Panc1 (cell line): ENCODE measurements at regions not wholly inside any gene's neighbourhood (a gene's known extent, or its start where the extent isn't known, plus 50 kb on each side); places are given as distances from the start of the nearest gene placed in this dataset.
"Not testable (repeated sequence)": the region's sequence is repeated elsewhere in the genome, so short reads cannot be mapped to it uniquely, and the experiment has no call there.

Experiments
- ATAC-seq: fragments of 200-7000 bp; cut with Tn5 transposase; 2 replicates; pipeline ENCODE4 v1.9.1; 2020; ENCODE audit warnings: mild to moderate bottlenecking, moderate library complexity
- BruUV-seq: library from RNA; stranded (reverse); fragments of 400-500 nt; replicated peaks from 2 replicates; lab custom pipeline; 2021; lab: Mats Ljungman, UMichigan
- CTCF ChIA-PET: fragments of 300-600 bp; sonication (Branson Sonifier 250); formaldehyde crosslinking; loops from one replicate; lab custom pipeline; 2022; ENCODE audit warnings: antibody characterized with exemption; lab: Charles Lee
- POLR2A ChIA-PET: fragments of 300-600 bp; sonication (Branson Sonifier 250); formaldehyde crosslinking; loops from one replicate; lab custom pipeline; 2022; ENCODE audit warnings: antibody characterized with exemption; lab: Charles Lee
- DNase-seq: peaks from one replicate; pipeline ENCODE4 v3.0.0-alpha.2; 2010; ENCODE audit warnings: low read depth, low spot score
- H3K27ac ChIP-seq: 2 replicates; pipeline ENCODE4 v1.5.1; 2011; ENCODE audit warnings: mild to moderate bottlenecking, low read length, inconsistent platforms
- H3K27me3 ChIP-seq: fragments of 200-500 bp; sonication (Bioruptor generic); 2 replicates; pipeline ENCODE4 v1.6.0; 2014; ENCODE audit warnings: low read length, inconsistent platforms; ENCODE audit not compliant: control insufficient read depth, insufficient read depth
- H3K36me3 ChIP-seq: fragments of 200-500 bp; sonication (Bioruptor generic); 2 replicates; pipeline ENCODE4 v1.5.1; 2014; ENCODE audit warnings: inconsistent platforms, mild to moderate bottlenecking, low read length, moderate library complexity; ENCODE audit not compliant: control insufficient read depth, insufficient read depth
- H3K4me1 ChIP-seq: 2 replicates; pipeline ENCODE4 v1.5.1; 2011; ENCODE audit warnings: inconsistent platforms, mild to moderate bottlenecking, low read length, moderate library complexity; ENCODE audit not compliant: control insufficient read depth, insufficient read depth
- H3K4me3 ChIP-seq, 2 experiments: 2 replicates each; pipeline ENCODE4 v1.5.1; 2011 to 2012; ENCODE audit warnings: low read depth in 2 of 2, low read length in 2 of 2, mild to moderate bottlenecking in 2 of 2, inconsistent platforms in 1 of 2, moderate library complexity in 1 of 2
- H3K9me3 ChIP-seq: fragments of 200-500 bp; sonication (Bioruptor generic); 2 replicates; pipeline ENCODE4 v1.5.1; 2014; ENCODE audit warnings: low read depth, mild to moderate bottlenecking, inconsistent platforms, low read length, moderate library complexity; ENCODE audit not compliant: control insufficient read depth, insufficient read depth
- CTCF ChIP-seq: fragments of 450-650 bp; IDR thresholded peaks from 2 replicates; pipeline ENCODE4 v1.5.1; 2017; ENCODE audit warnings: mild to moderate bottlenecking
- POLR2AphosphoS5 ChIP-seq: IDR thresholded peaks from 2 replicates; pipeline ENCODE4 v1.6.1; 2012; ENCODE audit warnings: mild to moderate bottlenecking, low read depth, low read length, moderate library complexity
- REST ChIP-seq, 2 experiments: IDR thresholded peaks; 2 replicates each; pipeline ENCODE4 v1.6.1; 2011 to 2012; ENCODE audit warnings: low read depth in 2 of 2, control low read depth in 1 of 2, low read length in 1 of 2, mild to moderate bottlenecking in 1 of 2, moderate library complexity in 1 of 2; ENCODE audit not compliant: insufficient read depth in 1 of 2
- SIN3A ChIP-seq: IDR thresholded peaks from 2 replicates; pipeline ENCODE4 v1.6.1; 2012; ENCODE audit warnings: low read depth, mild to moderate bottlenecking, low read length, moderate library complexity, borderline replicate concordance; ENCODE audit not compliant: insufficient read depth
- TCF7L2 ChIP-seq: IDR thresholded peaks from 2 replicates; pipeline ENCODE4 v1.6.1; 2011; ENCODE audit warnings: mild to moderate bottlenecking, low read depth, low read length, inconsistent platforms
- in situ Hi-C: cut with HindIII; loops from 2 replicates; pipeline ENCODE4 v1.10.0; 2016; ENCODE audit warnings: low sequenced_read_pairs, low pct_unique_long_range_greater_than_20kb
- intact Hi-C: fragments of 100-400 bp; cut with micrococcal nuclease; formaldehyde crosslinking; loops from one replicate; pipeline ENCODE4 v1.10.0; 2022; ENCODE audit not compliant: unreplicated experiment

GRCh38 chr10:6824793-6825192 lies 244.7 kb upstream of the PRKCQ start:
- in situ Hi-C loops, DNase-seq, H3K27ac ChIP-seq, H3K27me3 ChIP-seq, CTCF ChIA-PET, H3K36me3 ChIP-seq, H3K4me3 ChIP-seq, ATAC-seq, H3K9me3 ChIP-seq, POLR2A ChIA-PET, intact Hi-C loops, H3K4me1 ChIP-seq, BruUV-seq: not testable (repeated sequence)

- H3K4me3 ChIP-seq: no peak overlapping the region
- no peaks in the 10 kb centered on the region for H3K9me3 ChIP-seq
- POLR2A ChIA-PET: no interaction called here
- DNase-seq: no peak
- in situ Hi-C loops: no loop called here
- TF ChIP-seq POLR2AphosphoS5 (no peak), REST (IDR thresholded peaks at IDR 0.05; ENCODE audit: insufficient read depth in 1 of 2, low read depth in 2 of 2, low read length in 1 of 2) (no peak), SIN3A (no peak), TCF7L2 (no peak), CTCF (no peak)
- no peaks in the 10 kb centered on the region for H3K4me1 ChIP-seq
- no peaks in the 10 kb centered on the region for H3K27me3 ChIP-seq
- intact Hi-C loops: no loop called here
- no peak overlapping the region for H3K27ac ChIP-seq
- BruUV-seq: no TSS peak
- no peaks in the 10 kb centered on the region for H3K36me3 ChIP-seq
- no peak for ATAC-seq
- CTCF ChIA-PET: no interaction called here
Observed at GRCh38 chr10:6823770-6824169, 243.7 kb upstream of the PRKCQ start.

GRCh38 chr10:6819301-6819700 lies 239.2 kb upstream of the PRKCQ start:
- Histone ChIP-seq H3K4me1 (no peaks in the 10 kb centered on the region), H3K27ac (no peak overlapping the region), H3K36me3 (no peaks in the 10 kb centered on the region), H3K9me3 (no peaks in the 10 kb centered on the region), H3K4me3 (no peak overlapping the region), H3K27me3 (no peaks in the 10 kb centered on the region)
- POLR2A ChIA-PET: no interaction called here
- CTCF ChIA-PET: no interaction called here
- intact Hi-C loops (no loop called here), in situ Hi-C loops (no loop called here)
- ATAC-seq (no peak), DNase-seq (no peak)
- TF ChIP-seq SIN3A: no peak
- no peak for TF ChIP-seq REST (IDR thresholded peaks at IDR 0.05; ENCODE audit: insufficient read depth in 1 of 2, low read depth in 2 of 2, low read length in 1 of 2)
- no peak for TF ChIP-seq POLR2AphosphoS5
- TF ChIP-seq TCF7L2: no peak
- no peak for TF ChIP-seq CTCF
- no TSS peak for BruUV-seq
